ENCODE measurements at regions not wholly inside any gene's neighbourhood (a gene's known extent, or its start where the extent isn't known, plus 50 kb on each side); places are given as distances from the start of the nearest gene placed in this dataset.

DNA sequence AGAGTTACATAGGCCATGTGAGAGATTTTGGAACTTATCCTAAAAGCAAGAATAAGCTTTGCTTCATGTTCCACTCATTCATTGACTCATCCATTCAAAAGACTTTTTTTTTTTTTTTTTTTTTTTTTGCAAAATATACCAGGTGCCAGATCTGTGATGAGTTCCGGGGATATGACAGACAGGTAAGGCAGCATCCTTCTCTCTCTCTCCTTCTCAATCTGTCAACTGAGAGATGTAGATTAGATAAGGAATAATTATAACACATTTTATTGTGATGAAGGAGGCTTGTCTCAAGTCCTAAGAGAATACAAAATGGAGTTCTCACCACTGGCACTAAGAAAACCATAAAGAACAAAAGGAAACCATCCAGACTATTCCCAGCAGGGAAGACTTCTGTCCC, 190.2 kb upstream of the CPEB2 start:
- Mint-ChIP-seq H3K4me1 (ENCODE audit: low read depth in 2 of 2) (no peaks in the 10 kb centered on the region), H3K9me3 (no peaks in the 10 kb centered on the region), H3K27me3 (peaks cover 6 to 9% of the 10 kb centered on the region in 2 donors), H3K36me3 (ENCODE audit: insufficient read depth) (no peaks in the 10 kb centered on the region), H3K27ac (no peak overlapping the region), H3K4me3 (no peak overlapping the region)
- ATAC-seq (replicated peaks) = no peak
- no peak for DNase-seq

DNA sequence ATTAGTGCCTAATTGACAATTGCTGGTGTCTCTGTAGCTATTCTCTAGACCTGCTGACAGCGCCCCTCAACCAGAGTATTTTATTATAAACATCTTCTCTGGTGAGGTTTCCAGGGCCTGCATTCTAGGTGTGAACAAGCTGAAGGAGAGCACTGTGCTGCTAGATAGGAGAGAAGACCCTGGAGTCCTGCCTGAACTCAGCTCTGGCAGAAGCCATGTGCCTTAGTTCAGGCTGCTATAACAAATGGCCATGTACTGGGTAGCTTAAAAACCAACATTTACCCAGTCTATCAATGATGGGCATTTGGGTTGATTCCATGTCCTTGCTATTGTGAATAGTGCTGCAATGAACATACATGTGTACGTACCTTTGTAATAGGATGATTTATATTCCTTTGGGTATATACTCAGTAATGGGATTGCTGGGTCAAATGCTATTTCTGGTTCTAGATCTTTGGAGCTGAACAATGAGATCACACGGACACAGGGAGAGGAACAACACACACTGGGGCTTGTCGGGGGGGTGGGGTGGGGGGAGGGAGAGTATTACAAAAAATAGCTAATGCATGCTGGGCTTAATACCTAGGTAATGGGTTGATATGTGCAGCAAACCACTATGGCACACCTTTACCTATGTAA, 185.5 kb upstream of the CPEB2 start:
- Mint-ChIP-seq H3K4me3 (no peak overlapping the region), H3K9me3 (no peaks in the 10 kb centered on the region), H3K27ac (no peak overlapping the region), H3K36me3 (ENCODE audit: insufficient read depth) (peaks cover 3% of the 10 kb centered on the region), H3K4me1 (ENCODE audit: low read depth in 2 of 2) (no peaks in the 10 kb centered on the region), H3K27me3 (peaks cover 0 to 11% of the 10 kb centered on the region in 2 donors)
- ATAC-seq (replicated peaks) (no peak), DNase-seq (no peak)

DNA sequence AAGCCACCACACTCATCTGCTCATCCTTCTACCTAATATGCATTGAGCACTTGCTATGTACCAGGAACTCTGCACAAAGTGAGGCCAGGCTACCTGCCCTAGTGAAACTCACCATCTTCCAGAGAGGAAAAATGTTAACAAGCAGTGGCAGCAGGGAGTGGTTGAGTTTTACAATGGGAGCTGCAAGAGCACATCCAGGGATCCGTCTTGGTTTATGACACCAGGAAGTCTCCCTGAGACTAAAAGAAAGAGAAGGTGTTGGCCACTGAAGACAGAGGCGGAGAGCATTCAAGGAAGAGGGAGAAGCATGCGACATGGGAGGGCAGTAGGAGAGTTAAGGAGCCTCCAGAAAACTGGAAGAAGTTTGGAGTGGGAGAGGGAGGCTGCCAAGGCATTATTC, 178.1 kb upstream of the CPEB2 start:
- ATAC-seq (replicated peaks) = no peak
- H3K9me3 Mint-ChIP-seq = no peaks in the 10 kb centered on the region
- H3K36me3 Mint-ChIP-seq (ENCODE audit: insufficient read depth) = peaks cover 3% of the 10 kb centered on the region
- no peak for DNase-seq
- H3K27ac Mint-ChIP-seq = no peak overlapping the region
- no peaks in the 10 kb centered on the region for H3K4me1 Mint-ChIP-seq (ENCODE audit: low read depth in 2 of 2)
- H3K4me3 Mint-ChIP-seq = no peak overlapping the region
- peaks cover 8 to 16% of the 10 kb centered on the region in 2 donors for H3K27me3 Mint-ChIP-seq

DNA sequence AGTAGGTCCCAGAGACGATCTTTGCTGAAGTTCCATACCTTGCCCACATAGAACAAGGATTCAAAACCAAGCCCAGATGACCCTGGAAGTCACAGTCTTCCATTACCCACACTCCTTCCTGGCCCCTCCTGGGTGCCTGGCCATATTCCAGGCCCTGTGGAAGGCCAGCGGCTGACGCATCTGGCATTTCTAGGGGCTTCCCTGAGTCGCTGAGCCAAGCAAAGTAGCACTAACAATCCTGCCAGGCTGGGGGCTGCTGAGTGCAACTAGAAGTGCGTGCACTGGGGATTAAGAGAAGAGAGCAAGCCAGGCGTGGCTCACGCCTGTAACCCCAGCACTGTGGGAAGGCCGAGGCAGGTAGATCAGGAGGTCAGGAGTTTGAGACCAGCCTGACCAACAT, 175.2 kb upstream of the CPEB2 start:
- no peak for DNase-seq
- H3K9me3 Mint-ChIP-seq = no peaks in the 10 kb centered on the region
- H3K4me3 Mint-ChIP-seq = no peak overlapping the region
- ATAC-seq (replicated peaks) = no peak
- peaks cover 8 to 10% of the 10 kb centered on the region in 2 donors for H3K27me3 Mint-ChIP-seq
- H3K36me3 Mint-ChIP-seq (ENCODE audit: insufficient read depth) = no peaks in the 10 kb centered on the region
- no peaks in the 10 kb centered on the region for H3K4me1 Mint-ChIP-seq (ENCODE audit: low read depth in 2 of 2)
- no peak overlapping the region for H3K27ac Mint-ChIP-seq

DNA sequence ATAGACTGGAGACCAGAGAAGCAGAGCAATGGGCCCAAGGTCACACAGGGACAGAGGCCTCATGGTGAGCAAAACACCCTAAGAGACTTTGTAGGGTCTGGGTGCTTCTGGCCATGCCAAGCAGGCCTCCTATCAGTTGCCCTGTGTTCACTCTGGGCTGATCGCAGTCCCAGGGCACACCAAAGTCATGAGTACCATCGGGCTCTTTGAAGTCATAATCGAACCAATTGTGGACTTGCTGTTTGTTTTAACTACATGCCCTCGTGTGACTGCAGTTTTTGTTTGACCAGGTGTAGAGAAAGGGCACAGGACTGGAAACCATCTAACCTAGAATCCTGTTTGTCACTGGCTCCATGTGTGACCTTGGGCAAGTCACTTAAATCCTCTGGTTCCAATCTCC, 172.5 kb upstream of the CPEB2 start:
- H3K27me3 Mint-ChIP-seq = peaks cover 5 to 8% of the 10 kb centered on the region in 2 donors
- ATAC-seq (replicated peaks) (no peak), DNase-seq (no peak)
- no peaks in the 10 kb centered on the region for H3K9me3 Mint-ChIP-seq
- H3K4me1 Mint-ChIP-seq (ENCODE audit: low read depth in 2 of 2) = no peaks in the 10 kb centered on the region
- no peaks in the 10 kb centered on the region for H3K36me3 Mint-ChIP-seq (ENCODE audit: insufficient read depth)
- H3K27ac Mint-ChIP-seq = no peak overlapping the region
- no peak overlapping the region for H3K4me3 Mint-ChIP-seq

DNA sequence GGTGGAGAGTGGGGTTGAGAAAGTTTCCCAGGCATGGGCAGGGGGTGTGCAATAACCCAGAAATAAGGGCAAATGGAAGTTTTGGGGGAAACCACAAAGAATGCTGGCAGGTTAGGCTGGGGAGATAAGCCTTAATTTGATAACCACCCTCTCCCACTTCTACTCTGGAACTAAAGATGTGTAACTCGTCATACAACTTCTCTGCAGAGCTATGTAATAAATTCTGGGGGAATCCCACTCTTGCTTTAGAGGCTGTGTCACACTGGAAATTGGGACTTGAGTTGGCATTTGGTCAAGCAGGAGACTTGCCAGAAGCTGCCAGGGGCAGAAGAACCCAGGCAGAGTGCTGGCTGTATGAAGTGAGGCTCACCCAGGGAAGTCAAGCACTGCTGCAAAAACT, 170.9 kb upstream of the CPEB2 start:
- DNase-seq (no peak), ATAC-seq (replicated peaks) (no peak)
- Mint-ChIP-seq H3K27me3 (peaks cover 4 to 8% of the 10 kb centered on the region in 2 donors), H3K9me3 (no peaks in the 10 kb centered on the region), H3K4me1 (ENCODE audit: low read depth in 2 of 2) (no peaks in the 10 kb centered on the region), H3K27ac (no peak overlapping the region), H3K4me3 (no peak overlapping the region), H3K36me3 (ENCODE audit: insufficient read depth) (no peaks in the 10 kb centered on the region)

DNA sequence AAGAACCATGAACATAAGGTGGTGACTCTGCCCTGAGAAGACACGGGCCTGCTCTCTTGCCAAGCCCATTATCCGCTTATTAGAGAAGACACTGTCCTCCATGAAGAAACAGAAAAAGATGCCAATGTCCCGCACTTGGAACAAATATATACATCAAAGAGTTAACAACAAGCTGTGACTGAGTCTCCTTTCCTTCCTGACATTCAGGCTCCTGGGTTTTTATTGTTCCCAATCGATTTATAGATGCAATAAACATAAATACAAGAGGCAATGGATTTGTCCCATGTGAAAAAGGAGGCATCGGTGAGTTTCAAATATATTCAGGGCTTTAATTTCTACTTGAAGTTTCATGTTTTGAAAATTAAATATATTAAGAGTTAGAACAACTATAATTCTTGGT, 169.2 kb upstream of the CPEB2 start:
- H3K27me3 Mint-ChIP-seq = peaks cover under 1 to 2% of the 10 kb centered on the region in 2 donors
- ATAC-seq (replicated peaks) (no peak), DNase-seq (no peak)
- H3K4me3 Mint-ChIP-seq = no peak overlapping the region
- H3K9me3 Mint-ChIP-seq = no peaks in the 10 kb centered on the region
- H3K27ac Mint-ChIP-seq = no peak overlapping the region
- H3K36me3 Mint-ChIP-seq (ENCODE audit: insufficient read depth) = no peaks in the 10 kb centered on the region
- no peaks in the 10 kb centered on the region for H3K4me1 Mint-ChIP-seq (ENCODE audit: low read depth in 2 of 2)

DNA sequence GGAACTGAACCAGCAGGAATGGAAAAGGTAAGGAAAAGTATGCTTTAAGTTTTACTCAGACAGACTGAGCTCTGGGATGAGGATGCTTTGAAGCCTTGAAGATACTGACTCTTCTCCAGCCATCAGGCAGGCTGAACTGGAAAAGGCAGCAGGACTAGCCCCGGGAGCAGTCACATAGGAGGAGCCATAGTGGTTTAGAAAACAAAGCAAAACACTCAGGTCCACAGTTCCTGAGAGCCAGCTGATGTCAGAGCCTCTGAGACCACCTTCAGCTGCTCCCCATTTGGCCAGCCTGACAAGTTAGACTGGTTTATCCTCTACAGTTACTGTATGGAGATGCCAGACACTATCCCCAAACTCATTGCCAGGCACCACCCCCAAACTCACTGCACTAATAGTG, 167.9 kb upstream of the CPEB2 start:
- H3K9me3 Mint-ChIP-seq = no peaks in the 10 kb centered on the region
- no peak for ATAC-seq (replicated peaks)
- H3K4me1 Mint-ChIP-seq (ENCODE audit: low read depth in 2 of 2) = no peaks in the 10 kb centered on the region
- no peaks in the 10 kb centered on the region for H3K36me3 Mint-ChIP-seq (ENCODE audit: insufficient read depth)
- H3K4me3 Mint-ChIP-seq = no peak overlapping the region
- H3K27me3 Mint-ChIP-seq = no peaks in the 10 kb centered on the region
- no peak for DNase-seq
- H3K27ac Mint-ChIP-seq = no peak overlapping the region

DNA sequence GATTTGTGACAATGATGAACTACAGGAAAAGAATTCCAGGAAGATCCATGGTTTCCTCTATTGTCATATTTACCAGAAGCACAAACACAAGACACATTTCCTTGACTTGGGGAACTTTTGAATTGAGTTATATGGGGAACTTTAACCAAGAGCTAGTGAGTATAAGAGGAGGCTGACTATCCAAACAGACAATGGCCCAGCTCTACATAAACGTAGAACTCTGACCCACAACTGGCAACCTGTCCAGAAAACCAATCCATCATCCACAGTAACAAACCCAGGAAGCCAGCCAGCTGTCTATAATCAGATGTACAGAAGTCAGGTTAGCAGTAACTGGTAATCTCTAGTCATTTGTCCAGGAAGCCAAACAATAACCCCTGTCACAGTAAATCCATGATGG, 167.0 kb upstream of the CPEB2 start:
- H3K4me3 Mint-ChIP-seq = no peak overlapping the region
- no peak for DNase-seq
- no peaks in the 10 kb centered on the region for H3K36me3 Mint-ChIP-seq (ENCODE audit: insufficient read depth)
- no peak for ATAC-seq (replicated peaks)
- H3K27ac Mint-ChIP-seq = no peak overlapping the region
- no peaks in the 10 kb centered on the region for H3K4me1 Mint-ChIP-seq (ENCODE audit: low read depth in 2 of 2)
- no peaks in the 10 kb centered on the region for H3K9me3 Mint-ChIP-seq
- H3K27me3 Mint-ChIP-seq = no peaks in the 10 kb centered on the region

DNA sequence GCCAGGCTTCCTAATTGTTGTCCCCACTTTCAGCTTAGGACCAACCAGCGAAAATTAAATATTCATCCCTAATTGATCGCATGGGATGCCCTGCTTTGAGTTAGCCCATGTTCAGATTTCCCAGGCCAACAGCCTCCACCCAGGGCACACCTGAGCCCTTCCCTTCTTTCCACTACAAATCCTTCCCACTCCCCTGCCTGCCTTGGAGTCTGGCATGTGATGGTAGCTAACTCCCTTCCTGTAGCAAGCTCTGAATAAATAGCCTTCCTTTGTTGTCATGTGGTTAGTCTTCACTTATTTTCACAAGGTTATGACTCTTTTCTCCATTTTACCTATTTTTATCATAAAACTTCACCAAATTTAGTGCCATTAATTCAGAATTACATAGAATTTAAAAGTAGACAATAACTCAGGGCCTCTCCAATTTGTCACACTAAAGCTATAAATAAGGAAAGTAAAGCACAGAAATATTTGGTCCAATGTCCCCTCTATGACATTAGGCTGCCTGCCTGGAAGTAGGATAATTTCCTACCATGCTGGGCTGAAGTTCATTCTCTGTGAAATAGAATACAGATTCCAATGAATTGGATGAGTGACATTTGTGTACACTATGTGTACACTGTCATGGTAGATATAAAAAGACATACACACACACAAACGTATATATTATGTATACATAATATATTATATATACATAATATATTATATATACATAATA, 166.4 kb upstream of the CPEB2 start:
- ATAC-seq (replicated peaks) (no peak), DNase-seq (no peak)
- Mint-ChIP-seq H3K4me1 (ENCODE audit: low read depth in 2 of 2) (no peaks in the 10 kb centered on the region), H3K9me3 (no peaks in the 10 kb centered on the region), H3K36me3 (ENCODE audit: insufficient read depth) (no peaks in the 10 kb centered on the region), H3K27me3 (no peaks in the 10 kb centered on the region), H3K4me3 (no peak overlapping the region), H3K27ac (no peak overlapping the region)

DNA sequence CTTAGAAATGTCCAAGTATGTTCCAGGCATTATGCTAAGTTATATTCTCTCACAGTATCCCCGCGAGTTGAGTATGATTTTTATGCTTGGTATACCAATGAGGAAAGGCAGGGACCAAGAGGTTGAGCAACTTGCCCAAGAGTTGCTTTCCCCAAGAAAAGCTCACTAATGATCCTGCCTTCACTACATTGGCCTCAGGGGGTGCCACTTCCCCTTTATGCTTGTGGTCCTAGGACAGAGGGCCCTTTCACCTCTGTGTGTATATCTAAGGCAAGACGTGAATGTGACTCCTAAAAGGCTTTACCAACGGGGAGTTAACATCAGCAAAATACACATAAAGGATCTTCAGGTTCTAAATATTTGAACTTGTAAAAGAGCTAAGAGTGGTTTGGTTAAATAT, 164.4 kb upstream of the CPEB2 start:
- Mint-ChIP-seq H3K9me3 (no peaks in the 10 kb centered on the region), H3K27me3 (no peaks in the 10 kb centered on the region), H3K4me3 (no peak overlapping the region), H3K36me3 (ENCODE audit: insufficient read depth) (no peaks in the 10 kb centered on the region), H3K4me1 (ENCODE audit: low read depth in 2 of 2) (no peaks in the 10 kb centered on the region), H3K27ac (no peak overlapping the region)
- no peak for ATAC-seq (replicated peaks)
- no peak for DNase-seq

DNA sequence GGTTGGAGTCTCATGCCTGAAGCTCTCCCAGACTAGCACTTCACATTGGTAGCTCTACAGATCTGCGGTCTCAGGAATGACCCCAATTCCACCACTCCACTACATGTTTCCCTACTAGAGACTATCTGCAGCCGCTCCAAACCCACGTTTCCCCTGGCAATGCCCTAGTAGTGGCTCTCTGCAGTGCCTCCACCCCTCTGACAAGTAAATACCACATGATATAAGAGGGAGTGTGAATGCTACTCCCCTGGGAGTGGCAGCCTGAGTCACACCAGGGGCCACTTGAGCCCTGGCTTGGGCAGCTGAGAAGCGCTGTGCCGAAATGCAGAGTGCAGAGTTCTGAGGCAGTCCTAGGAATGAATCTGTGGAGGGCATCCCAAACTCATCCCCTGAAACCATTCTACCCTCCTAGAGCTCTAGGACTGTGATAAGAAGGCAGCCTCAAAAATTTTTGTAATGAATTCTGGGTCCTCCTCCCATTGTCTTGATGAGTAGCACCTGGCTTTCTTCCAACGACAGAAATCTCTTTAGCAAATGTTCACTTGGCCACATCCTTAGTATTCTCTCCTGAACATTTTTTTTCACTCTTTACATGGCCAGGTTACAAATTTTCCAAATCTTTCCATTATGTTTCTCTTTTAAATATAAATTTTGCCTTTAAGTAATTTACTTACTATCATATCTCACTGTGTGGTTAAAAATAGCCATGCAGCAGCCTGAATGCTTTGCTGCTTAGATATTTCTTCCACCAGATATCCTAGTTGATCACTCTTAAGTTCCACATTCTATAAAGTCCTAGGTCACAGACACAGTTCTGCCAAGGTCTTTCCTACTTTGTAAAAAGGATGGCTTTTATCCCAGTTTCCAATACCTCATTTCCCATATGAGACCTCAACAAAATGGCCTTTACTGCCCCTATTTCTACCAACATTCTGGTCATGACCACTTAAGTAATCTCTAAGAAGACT, 160.2 kb upstream of the CPEB2 start:
- no peak for ATAC-seq (replicated peaks)

DNA sequence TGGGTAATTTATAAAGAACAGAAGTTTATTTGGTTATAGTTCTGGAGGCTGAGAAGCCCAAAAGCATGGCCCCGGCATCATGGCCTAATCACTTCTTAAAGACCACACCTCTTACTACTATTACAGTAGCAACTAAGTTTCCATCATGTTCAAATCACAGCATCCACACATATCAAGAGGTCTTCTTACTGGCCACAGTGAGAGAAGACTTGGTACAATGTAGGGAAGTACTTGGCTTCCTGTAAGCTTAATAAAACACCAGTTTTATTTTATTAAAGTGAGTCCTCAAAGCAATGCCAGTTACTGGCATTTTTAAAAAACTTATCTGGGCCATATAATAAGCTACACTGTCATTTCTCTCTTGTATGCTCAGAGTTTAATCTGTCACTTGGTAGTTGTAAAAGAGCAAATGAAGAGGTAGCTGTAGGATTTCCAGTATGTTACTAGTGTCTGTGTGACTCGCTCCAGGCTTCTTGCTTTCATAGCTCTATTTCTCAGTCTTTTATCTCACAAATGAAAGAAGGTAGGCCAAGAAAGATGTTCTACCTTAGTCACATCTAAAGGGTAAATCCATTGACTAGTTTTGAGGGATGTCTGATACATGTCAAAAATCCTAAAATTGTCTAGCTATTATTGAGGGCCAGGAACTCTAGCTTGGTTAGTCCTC, 159.2 kb upstream of the CPEB2 start:
- Mint-ChIP-seq H3K27me3 (no peaks in the 10 kb centered on the region), H3K4me3 (no peak overlapping the region), H3K36me3 (ENCODE audit: insufficient read depth) (no peaks in the 10 kb centered on the region), H3K27ac (no peak overlapping the region), H3K4me1 (ENCODE audit: low read depth in 2 of 2) (no peaks in the 10 kb centered on the region), H3K9me3 (no peaks in the 10 kb centered on the region)
- ATAC-seq (replicated peaks) = no peak
- no peak for DNase-seq

More for the DNA sequence above, 160.2 kb upstream of the CPEB2 start:
- H3K4me3 Mint-ChIP-seq = no peak overlapping the region
- no peaks in the 10 kb centered on the region for H3K4me1 Mint-ChIP-seq (ENCODE audit: low read depth in 2 of 2)
- DNase-seq = no peak
- no peaks in the 10 kb centered on the region for H3K36me3 Mint-ChIP-seq (ENCODE audit: insufficient read depth)
- H3K9me3 Mint-ChIP-seq = no peaks in the 10 kb centered on the region
- H3K27me3 Mint-ChIP-seq = no peaks in the 10 kb centered on the region
- no peak overlapping the region for H3K27ac Mint-ChIP-seq
